ENCODE measurements at regions not wholly inside any gene's neighbourhood (a gene's known extent, or its start where the extent isn't known, plus 50 kb on each side); places are given as distances from the start of the nearest gene placed in this dataset.
"Not testable (repeated sequence)": the region's sequence is repeated elsewhere in the genome, so short reads cannot be mapped to it uniquely, and the experiment has no call there.

DNA sequence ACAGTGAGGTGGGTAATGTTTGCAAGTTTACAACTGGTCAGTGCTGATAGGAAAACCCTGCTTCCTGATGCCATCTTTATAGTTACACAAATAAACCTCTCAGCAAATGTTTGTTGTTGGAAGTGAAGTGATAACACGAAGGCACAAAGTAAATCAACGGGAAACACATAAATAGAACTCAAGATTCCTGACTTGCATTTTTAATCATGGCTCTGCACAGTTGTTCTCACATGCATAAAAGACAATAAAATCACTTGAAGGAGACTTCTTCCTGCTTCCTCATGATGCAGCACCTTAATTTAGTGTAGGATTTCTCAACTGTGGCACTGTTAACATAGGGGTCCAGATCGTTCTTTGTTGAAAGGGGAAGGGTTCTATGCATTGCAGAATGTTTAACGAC, 907.7 kb downstream of the RAB28 start:
- in situ Hi-C loops (cut with HindIII; ENCODE audit: low sequenced_read_pairs), result no loop called here
- DNase-seq (ENCODE audit: low spot score), result no peak

DNA sequence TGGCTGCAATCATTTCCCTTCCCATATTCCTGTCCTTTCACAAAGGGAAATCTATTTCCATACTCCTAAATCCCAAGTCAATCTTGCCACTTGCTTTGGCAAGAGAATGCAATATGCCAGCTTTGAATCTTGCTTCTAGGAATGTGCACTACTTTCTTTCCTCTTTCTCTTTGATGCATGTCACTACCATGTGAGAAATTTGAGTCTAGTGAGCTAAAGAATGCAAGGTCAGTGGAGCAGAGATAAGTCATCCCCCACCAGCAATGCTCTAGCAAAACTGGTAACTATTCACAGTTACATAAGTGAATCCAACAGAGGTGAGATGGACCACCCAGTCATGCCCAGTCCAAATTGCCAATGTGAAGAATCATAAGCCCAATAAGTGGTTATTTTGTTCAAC, 910.4 kb downstream of the RAB28 start:
- DNase-seq (ENCODE audit: low spot score), result no peak
- in situ Hi-C loops (cut with HindIII; ENCODE audit: low sequenced_read_pairs), result no loop called here

DNA sequence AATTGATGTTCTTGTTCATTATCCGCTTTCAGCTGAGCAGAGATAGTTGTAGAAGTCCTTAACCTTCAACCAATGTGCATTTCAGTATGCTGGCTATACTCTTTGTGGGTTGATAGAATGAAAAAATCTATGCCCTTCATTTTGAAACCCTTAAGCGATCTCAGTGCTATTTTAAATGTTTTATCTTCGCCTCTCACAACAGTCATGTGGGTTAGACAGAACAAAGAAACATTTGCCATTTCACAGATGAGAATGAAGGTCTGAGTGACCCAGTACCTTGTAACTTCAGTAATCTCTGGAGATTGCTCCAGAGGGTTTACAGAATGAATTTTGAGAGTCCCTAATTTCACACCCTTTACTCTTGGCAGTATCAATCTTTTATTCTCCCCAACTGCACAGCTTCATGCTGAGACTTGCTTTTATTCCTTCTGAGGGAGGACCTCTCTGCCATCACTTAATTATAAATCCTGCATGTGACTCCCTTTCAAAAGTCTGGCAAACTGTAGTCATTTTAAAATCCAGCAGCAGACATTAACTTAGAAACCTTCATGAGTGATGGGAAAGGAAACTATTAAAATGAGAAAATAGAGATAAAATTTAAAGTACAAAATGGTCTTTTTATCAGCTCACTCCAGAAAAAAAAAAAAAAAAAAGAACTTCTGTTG, 921.5 kb downstream of the RAB28 start:
- DNase-seq (ENCODE audit: low spot score), result no peak
- in situ Hi-C loops (cut with HindIII; ENCODE audit: low sequenced_read_pairs), result no loop called here

DNA sequence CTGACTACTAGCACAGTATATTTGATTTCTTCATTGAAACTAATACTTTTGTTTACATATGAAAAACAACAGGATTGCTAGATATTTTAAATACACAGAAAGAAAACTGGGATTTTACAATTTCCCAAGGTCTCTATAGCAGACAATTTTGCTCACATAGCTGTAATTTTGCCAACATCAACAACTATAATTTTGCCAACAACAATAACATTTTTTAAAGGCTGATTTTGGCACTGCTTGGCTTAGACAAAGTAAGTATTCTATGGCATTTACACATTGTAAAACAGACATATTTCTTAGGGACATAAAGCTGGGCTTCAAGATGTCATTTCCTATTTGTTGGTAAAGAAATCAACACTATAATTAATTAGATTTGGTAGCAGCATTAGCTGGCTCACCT, 922.1 kb downstream of the RAB28 start:
- in situ Hi-C loops (cut with HindIII; ENCODE audit: low sequenced_read_pairs), result no loop called here
- DNase-seq (ENCODE audit: low spot score), result no peak

DNA sequence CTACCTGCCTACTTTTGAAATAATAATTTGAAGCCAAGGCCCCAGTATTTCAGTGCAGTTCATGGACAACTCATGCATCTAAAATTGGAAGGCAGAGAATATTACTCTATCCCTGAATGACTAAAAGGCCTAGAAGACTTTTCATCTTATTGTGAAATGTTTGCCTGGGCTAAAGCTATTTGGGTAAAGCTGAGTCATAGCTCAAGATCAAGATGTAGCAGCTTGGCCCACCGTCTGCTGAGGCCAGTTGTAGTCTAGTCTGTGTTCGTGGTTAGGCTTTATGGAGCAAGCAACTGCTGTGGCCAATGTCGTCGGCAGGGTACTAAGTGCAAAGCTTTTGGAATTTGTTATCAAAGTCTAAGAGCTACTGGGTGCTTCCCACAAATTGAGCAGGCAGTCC, 929.1 kb downstream of the RAB28 start:
- no peak for DNase-seq (ENCODE audit: low spot score)
- in situ Hi-C loops (cut with HindIII; ENCODE audit: low sequenced_read_pairs), result no loop called here

DNA sequence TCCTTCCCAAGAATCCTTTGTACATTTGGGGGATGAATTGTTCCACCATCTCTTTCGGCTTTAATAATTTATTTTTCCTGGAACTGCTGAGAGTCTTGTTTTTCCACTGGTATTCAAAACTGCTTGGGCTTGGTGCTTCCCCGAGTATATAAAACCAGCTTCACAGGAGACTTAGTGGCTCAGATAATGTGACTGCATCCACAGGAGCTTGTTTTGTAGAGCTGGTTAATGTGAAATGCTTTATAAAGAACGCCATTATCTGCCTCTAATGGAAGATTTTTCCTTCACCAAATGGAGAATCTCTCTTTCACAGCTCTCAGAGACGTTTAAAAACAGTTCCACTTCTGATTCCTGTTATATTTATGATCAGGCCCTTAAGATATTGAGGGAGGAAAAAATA, 935.5 kb downstream of the RAB28 start:
- DNase-seq (ENCODE audit: low spot score), result no peak
- in situ Hi-C loops (cut with HindIII; ENCODE audit: low sequenced_read_pairs), result no loop called here

DNA sequence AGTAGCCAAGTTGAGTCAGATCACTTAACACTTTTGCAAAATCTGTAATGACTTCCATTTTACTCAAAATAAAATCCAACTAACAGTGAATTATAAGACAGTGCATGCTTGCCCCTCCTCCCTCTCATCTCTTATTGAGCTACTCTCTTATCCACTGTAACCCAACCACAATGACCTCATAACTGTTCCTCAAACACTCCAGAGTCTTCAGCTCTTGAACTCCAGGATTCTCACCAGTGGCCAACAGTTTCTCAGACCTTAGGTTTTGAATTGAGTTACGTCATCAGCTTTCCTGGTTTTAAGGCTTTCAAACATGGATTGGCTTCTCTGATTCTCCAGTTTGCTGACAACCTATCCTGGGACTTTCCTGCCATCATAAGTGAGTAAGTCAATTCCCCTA, 938.3 kb downstream of the RAB28 start:
- DNase-seq (ENCODE audit: low spot score), result no peak
- in situ Hi-C loops (cut with HindIII; ENCODE audit: low sequenced_read_pairs), result no loop called here

DNA sequence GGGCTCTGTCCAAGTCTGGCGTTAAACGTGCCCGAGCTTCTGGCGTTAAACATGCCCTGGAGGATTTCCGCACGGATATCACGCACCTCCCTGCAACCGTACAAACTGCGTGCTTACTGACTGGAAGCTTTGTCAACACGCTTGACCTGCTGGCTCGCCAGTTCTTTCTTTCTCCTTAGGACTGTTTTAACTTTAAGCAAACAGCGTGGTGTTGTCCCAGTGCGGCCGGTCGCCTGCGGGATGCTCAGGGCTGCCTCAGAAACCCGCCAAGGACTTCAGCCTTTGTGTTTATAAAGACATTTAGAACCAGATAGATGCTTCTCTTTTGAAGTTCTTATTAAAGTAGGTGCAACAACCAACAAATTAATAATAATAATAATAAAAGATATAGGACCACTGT, 946.0 kb downstream of the RAB28 start:
- in situ Hi-C loops (cut with HindIII; ENCODE audit: low sequenced_read_pairs), result no loop called here

DNA sequence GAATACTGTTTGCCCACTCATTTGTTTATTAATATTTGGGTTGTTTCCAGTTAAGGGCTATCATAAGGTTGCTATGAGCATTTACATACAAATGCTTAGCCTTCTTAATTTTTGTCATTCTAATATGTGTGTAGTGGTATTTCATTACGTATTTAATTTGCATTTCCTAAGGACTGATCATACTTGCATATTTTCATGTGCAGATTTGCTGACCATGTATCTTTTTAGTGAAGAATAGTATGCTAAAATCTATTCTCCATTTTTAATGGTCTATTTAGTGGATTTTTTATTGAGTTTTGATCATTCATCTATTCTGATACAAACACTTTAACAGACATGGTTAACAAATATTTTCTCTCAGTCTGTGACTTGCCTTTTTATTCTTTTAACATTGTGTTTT, 949.5 kb downstream of the RAB28 start:
- in situ Hi-C loops (cut with HindIII; ENCODE audit: low sequenced_read_pairs), result no loop called here
- DNase-seq (ENCODE audit: low spot score), result no peak

More for the DNA sequence above, 946.0 kb downstream of the RAB28 start:
- no peak for DNase-seq (ENCODE audit: low spot score)

DNA sequence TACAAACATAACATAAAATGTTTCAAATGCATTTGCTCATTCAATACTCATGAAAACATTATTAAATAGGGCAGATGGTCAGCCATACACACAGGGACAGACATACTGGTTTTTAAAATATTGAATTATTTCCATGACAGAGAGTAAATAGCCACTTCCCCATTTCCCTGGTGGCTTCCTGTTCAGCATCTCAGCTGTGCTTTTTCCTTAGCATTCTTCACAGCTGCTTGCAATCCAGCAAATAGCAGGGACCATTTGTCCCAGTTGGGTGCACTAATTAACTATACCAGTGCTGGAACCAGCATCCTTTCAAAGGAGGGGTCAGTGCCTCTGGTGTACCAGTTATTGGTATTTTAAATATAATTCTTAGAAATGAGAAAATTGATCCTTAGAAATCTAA, 964.7 kb downstream of the RAB28 start:
- DNase-seq (ENCODE audit: low spot score), result no peak

DNA sequence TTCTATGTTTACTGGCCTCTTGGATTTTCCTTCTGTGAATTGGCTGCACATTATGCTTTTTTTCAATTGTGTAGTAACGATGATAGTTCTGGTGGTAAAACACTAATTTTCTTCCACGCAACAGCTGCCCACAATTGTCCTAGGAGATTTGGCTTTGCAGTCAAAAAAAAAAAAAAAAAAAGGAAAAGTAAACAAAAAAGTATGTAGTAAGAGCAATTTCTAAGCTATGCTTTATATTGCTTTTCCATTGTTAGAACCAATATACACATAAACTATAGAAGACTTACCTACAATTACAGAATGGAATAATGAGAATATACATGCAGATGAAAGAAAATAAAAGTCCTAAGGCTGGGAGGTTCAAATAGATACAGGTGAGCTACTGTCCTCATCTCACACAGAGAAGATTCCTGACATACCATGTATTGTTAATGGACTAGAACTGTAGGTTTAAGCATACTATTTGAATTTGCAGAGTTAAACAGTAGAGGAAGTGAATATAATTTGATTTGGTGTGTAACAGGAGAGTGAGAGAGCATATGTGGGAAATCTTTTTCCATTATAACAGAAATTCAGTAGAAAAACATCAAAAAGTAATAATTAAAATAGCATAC, 976.2 kb downstream of the RAB28 start:
- DNase-seq (ENCODE audit: low spot score), result no peak
- in situ Hi-C loops (cut with HindIII; ENCODE audit: low sequenced_read_pairs), result no loop called here

More for the DNA sequence above, 964.7 kb downstream of the RAB28 start:
- in situ Hi-C loops (cut with HindIII; ENCODE audit: low sequenced_read_pairs), result no loop called here

DNA sequence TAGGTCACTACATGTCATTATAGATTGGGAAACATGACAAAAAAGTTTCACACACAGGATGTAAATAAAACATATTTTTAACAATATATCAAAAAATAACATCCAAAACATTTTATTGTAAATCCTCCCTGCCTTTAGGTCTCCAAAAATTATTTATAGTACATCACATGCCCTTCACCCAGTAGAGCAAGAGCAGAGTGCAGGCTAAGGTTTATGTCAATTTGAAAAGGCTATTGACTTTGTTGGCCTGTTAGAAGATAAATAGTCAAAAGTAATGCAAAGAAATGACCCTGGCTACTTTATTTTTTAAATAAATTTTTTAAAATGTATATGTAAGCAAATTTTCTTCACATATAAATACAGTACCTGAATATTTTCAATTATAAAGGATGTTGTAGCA, 983.7 kb downstream of the RAB28 start:
- no peak for DNase-seq (ENCODE audit: low spot score)
- in situ Hi-C loops (cut with HindIII; ENCODE audit: low sequenced_read_pairs), result no loop called here

DNA sequence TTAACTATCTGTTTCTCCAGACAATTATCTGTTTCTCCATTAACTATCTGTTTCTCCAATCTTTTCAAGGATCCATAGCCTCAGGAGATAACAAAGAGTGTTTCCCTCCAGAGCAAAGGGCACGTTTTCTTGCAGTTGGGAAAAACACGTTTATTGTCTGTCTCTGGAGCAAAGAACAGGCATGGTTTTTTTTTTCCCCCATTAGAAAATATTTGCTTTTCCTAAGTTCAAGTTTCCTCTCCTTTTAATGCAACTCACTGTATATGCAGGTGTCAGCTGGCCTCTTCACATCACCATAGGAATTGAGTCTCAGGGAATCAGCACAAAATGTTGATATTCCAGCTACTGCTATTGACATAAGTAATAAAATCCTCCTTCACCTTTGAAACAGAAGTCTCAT, 984.4 kb downstream of the RAB28 start:
- in situ Hi-C loops (cut with HindIII; ENCODE audit: low sequenced_read_pairs), result no loop called here
- no peak for DNase-seq (ENCODE audit: low spot score)

DNA sequence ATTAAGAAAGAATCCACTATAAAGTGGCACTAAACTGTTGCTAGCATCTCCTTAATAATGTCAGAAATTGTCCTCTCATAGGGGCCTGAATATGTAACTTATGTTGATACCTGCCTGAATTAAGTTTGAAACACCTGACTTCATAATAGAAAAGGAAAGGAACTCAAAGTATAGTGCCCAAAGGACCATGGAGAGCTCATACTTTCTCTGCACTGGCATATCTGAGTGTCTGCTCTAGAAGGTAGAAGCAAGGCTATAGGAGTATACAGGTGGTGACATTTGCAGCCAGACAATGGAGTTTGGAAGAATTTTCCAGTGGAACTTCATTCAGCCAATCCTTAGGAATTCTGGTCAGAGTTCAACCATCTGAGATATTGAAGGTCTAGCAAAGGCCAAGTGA, 988.9 kb downstream of the RAB28 start:
- in situ Hi-C loops (cut with HindIII; ENCODE audit: low sequenced_read_pairs), result no loop called here
- no peak for DNase-seq (ENCODE audit: low spot score)

DNA sequence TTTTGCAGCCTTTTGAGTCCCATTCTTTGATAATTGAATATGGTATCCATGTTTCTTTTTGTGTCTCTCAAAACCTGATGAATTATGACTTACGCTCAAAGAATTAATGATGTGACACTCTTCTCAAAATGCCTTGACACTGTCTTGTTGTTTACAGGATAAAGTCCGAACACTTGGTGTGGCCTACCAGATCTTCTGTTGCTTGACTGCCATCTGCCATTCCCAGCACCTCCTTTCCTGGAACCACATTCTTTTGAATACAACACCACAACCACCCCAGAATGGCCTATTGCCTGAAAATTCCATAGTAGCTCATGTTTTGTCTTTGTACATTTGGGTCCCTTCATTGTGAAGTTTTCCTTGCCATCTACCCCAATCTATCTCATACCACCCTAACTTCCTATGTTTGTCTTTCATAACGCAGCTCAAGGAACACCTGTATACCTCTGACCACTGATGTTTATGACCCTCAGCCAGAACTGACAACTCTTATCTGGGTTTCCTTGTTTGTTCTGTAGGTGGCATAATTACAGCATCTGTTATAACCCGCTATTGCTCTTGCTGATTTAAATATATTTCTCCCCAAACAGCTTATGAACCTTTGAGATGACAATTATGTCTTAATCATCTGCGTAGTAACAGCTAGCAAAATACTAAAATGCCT, 991.3 kb downstream of the RAB28 start:
- in situ Hi-C loops (cut with HindIII; ENCODE audit: low sequenced_read_pairs), result no loop called here
- no peak for DNase-seq (ENCODE audit: low spot score)

DNA sequence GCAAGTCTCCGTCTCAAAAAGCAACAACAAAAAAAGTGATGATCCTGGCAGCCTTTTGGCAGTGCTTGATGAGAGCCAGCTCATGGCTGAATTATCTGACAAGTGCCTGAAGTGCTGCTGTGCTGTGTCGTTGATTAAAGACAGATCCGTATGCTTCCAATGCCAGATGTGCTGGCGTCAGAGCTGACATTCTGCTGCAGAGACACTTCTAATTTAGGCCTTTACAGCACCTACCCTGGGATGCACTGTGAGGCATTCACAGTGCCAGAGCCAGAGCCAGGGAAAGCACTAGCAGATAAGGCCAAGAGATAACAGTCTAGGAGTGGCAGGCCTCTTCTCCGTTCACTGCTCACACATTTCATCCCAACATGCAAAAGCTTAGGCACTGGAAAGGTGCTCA, 995.5 kb downstream of the RAB28 start:
- no peak for DNase-seq (ENCODE audit: low spot score)
- in situ Hi-C loops (cut with HindIII; ENCODE audit: low sequenced_read_pairs), result no loop called here

DNA sequence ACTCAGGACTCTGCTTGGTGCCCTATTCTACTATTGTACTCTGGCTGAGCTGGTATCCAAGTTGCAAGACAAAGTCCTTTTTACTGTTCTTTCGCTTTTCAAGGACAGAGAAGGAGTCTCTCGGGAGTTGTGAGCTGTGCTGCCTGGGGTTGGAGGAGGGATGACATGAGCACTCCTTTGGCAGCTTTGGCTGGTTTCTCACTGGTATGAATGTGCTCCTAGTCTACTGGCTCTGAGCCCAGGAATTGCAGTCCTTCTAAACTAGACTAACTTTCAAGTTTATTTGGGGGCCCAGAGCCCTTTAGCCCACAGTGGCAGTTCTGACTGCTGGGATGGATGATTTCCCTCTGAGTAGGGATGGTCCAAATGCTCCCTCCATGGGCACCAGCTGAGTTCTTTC, 997.1 kb downstream of the RAB28 start:
- in situ Hi-C loops (cut with HindIII; ENCODE audit: low sequenced_read_pairs), result no loop called here
- no peak for DNase-seq (ENCODE audit: low spot score)

DNA sequence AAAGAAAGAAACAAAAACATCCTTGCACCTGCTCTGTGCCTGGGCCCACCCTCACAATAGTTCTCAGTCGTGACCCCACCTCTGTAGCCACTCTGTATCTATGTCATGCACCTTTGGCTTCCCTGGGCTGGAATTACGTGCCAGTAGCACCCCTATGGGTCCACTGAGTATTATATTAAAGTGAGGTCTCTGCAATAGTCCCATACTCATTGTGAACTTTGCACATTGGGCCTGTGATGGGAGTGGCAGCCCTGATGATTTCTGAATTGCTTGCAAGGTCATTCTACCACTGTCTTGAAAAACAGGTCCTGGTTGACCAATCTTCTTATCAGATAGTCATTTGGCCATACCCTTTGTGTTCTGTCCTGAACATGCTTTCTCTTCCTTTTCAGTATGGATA, 1012.1 kb downstream of the RAB28 start:
- in situ Hi-C loops (cut with HindIII; ENCODE audit: low sequenced_read_pairs), result no loop called here

DNA sequence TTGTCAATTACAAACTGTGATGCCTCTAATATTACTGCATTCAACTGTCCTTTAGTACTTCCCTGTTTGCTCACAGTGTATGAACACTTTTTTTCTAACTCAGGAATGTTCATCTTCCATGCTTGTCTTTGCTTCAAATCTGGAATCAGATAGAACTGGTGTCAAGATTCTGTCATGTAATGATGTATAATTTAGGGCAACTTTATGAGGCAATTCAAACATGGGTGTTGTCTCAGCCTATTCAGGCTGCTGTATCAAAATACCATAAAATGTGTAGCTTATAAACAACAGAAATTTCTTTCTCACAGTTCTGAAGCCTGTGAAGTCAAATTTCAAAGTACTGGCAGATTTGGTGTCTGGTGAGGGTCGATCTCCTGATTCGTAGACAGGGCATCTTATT, 1012.9 kb downstream of the RAB28 start:
- no peak for DNase-seq (ENCODE audit: low spot score)
- in situ Hi-C loops (cut with HindIII; ENCODE audit: low sequenced_read_pairs), result no loop called here

More for the DNA sequence above, 1012.1 kb downstream of the RAB28 start:
- DNase-seq (ENCODE audit: low spot score), result no peak

DNA sequence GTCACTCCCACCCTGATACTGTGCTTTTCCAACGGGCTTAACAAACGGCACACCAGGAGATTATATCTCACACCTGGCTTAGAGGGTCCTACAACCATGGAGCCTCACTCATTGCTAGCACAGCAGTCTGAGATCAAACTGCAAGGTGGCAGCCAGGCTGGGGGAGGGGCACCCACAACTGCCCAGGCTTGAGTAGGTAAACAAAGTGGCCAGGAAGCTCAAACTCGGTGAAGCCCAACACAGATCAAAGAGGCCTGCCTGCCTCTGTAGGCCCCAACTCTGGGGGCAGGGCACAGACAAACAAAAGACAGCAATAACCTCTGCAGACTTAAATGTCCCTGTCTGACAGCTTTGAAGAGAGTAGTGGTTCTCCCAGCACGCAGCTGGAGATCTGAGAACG, 1022.6 kb downstream of the RAB28 start:
- in situ Hi-C loops (cut with HindIII; ENCODE audit: low sequenced_read_pairs); DNase-seq (ENCODE audit: low spot score): not testable (repeated sequence)

DNA sequence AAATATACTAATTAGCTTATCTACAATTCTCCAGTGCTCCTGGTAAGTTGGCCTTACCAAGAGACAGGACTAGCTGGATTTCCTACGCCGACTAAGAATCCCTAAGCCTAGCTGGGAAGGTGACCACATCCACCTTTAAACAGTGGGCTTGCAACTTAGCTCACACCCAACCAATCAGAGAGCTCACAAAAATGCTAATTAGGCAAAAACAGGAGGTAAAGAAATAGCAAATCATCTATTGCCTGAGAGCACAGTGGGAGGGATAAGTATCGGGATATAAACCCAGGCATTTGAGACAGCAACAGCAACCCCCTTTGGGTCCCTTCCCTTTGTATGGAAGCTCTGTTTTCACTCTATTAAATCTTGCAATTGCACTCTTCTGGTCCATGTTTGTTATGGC, 1025.0 kb downstream of the RAB28 start:
- no peak for DNase-seq (ENCODE audit: low spot score)
- in situ Hi-C loops (cut with HindIII; ENCODE audit: low sequenced_read_pairs), result no loop called here

Data from G401 (cell line).